CD1c-positive myeloid dendritic cell (primary cell): ENCODE measurements at regions not wholly inside any gene's neighbourhood (a gene's known extent, or its start where the extent isn't known, plus 50 kb on each side); places are given as distances from the start of the nearest gene placed in this dataset.
"Not testable (repeated sequence)": the region's sequence is repeated elsewhere in the genome, so short reads cannot be mapped to it uniquely, and the experiment has no call there.

Experiments used
- DNase-seq: peaks from one replicate; pipeline ENCODE4 v3.0.0-alpha.2; 2016; ENCODE audit errors: extremely low spot score

- no peak for DNase-seq
Observed at GRCh38 chr22:48629631-48630432, 1197.8 kb downstream of the BRD1 start.

GRCh38 chr22:48628891-48629543 lies 1198.7 kb downstream of the BRD1 start:
- DNase-seq, result no peak

GRCh38 chr22:48627966-48628365 lies 1199.7 kb downstream of the BRD1 start:
- DNase-seq, result no peak

GRCh38 chr22:48627203-48627602 lies 1200.5 kb downstream of the BRD1 start:
- no peak for DNase-seq

GRCh38 chr22:48624401-48624800 lies 1203.3 kb downstream of the BRD1 start:
- DNase-seq, result no peak

GRCh38 chr22:48622891-48623545 lies 1204.7 kb downstream of the BRD1 start:
- DNase-seq, result no peak

- DNase-seq, result no peak
Observed at GRCh38 chr22:48621085-48621484, 1206.6 kb downstream of the BRD1 start.

- DNase-seq, result not testable (repeated sequence)
Observed at GRCh38 chr22:48620460-48620859, 1207.2 kb downstream of the BRD1 start.

GRCh38 chr22:48619721-48620120 lies 1208.0 kb downstream of the BRD1 start:
- no peak for DNase-seq

GRCh38 chr22:48618326-48618725 lies 1209.3 kb downstream of the BRD1 start:
- no peak for DNase-seq

GRCh38 chr22:48616656-48617055 lies 1211.0 kb downstream of the BRD1 start:
- no peak for DNase-seq

GRCh38 chr22:48615171-48616008 lies 1212.3 kb downstream of the BRD1 start:
- no peak for DNase-seq

GRCh38 chr22:48613566-48614200 lies 1214.0 kb downstream of the BRD1 start:
- no peak for DNase-seq

- DNase-seq, result no peak
Observed at GRCh38 chr22:48612077-48612995, 1215.3 kb downstream of the BRD1 start.

GRCh38 chr22:48609279-48609865 lies 1218.3 kb downstream of the BRD1 start:
- no peak for DNase-seq

GRCh38 chr22:48607901-48608662 lies 1219.6 kb downstream of the BRD1 start:
- DNase-seq, result no peak

GRCh38 chr22:48606684-48607307 lies 1220.9 kb downstream of the BRD1 start:
- no peak for DNase-seq

GRCh38 chr22:48605856-48606481 lies 1221.7 kb downstream of the BRD1 start:
- no peak for DNase-seq
